ENCODE measurements at regions not wholly inside any gene's neighbourhood (a gene's known extent, or its start where the extent isn't known, plus 50 kb on each side); places are given as distances from the start of the nearest gene placed in this dataset.
A peak's percentile ranks its signal among the peaks of the same experiment; 100 is the strongest.

DNA sequence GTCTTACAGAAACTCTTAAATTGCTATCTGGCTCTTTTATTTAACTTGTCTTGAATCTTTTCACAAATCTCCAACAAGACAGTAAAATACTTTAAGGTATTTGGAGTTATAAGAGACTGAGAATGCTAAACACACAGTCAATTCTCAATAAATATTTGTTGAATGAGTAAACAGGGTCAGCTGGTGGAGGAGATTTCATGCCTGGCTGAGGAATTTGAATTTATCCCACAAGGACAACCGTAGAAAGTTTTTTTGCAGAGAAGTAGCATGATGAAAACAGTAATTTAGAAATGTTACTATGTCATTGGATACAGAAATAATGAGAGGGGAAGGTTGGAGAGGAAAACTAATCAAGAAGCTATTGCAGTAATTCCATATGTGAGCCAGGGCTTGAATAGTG is 1223.7 kb downstream of the PCDH17 start:
- no peak for DNase-seq
- intact Hi-C loops (cut with DNase I) = no loop called here

DNA sequence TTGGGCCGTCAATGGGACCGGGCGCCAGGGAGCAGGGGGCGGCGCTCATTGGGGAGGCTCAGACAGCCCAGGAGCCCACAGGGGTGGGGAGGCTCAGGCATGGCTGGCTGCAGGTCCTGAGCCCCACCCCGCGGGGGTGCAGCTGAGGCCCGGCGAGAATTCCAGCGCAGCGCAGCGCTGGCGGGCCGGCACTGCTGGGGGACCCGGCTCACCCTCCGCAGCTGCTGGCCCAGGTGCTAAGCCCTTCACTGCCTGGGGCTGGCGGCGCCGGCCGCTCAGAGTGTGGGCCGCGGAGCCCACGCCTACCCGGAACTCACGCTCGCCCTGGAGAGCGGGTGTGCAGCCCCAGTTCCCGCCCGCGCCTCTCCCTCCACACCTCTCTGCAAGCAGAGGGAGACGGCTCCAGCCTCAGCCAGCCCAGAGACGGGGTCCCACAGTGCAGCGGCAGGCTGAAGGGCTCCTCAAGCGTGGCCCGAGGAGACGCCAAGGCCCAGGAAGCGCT is 1227.4 kb downstream of the PCDH17 start:
- intact Hi-C loops (cut with DNase I) = no loop called here
- peak in 1 of 10 donors; percentile 76 for DNase-seq

DNA sequence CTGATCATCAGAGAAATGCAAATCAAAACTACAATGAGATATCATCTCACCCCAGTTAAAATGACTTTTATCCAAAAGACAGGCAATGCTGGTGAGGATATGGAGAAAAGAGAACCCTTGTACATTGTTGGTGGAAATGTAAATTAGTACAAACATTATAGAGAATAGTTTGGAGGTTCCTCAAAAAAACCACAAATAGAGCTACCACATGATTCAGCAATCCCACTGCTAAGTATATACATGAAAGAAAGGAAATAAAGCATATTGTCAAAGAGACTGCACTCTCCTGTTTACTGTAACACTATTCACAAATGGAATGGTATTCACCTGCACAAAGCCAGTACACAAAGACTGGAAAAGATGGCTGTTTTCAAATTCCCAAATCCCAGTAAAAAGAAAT is 1233.7 kb downstream of the PCDH17 start:
- no peak for DNase-seq
- intact Hi-C loops (cut with DNase I) = no loop called here

DNA sequence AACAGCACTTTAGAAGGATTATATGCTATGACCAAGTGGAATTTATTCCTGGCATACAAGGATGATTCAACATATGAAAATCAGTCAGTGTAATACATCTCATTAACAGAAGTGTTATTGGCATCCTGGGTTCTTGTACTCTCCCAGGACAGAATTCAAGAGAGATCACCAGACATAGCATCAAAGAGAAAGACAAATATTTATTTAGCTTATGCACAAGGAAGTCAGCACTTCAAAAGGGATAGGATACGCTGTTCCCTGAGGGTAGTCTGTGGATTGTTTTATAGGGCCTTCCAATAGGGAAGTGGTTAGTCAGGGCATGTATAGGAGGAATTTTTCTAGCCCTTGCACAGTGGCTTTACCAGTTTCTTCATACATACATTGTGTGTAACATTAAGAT is 1238.0 kb downstream of the PCDH17 start:
- DNase-seq = no peak
- intact Hi-C loops (cut with DNase I) = no loop called here

DNA sequence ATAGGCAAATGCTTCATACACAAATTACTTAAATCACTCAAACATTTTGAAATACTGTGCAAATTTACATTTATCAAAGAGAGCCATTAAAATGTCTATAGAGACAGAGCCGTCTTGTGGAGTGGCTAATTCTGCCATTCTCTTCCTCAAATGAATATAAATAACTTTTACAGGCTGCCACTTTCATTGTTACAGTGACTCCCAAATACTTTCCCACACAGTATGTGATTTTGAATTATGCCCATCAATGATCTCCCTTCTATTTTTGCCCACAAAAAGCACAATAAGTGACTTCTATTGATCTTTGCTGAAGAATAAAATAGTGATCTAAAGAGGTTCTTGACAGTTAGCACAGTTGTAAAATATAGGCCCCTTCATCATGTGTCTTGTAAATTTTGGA is 1244.9 kb downstream of the PCDH17 start:
- no peak for DNase-seq
- intact Hi-C loops (cut with DNase I) = no loop called here

DNA sequence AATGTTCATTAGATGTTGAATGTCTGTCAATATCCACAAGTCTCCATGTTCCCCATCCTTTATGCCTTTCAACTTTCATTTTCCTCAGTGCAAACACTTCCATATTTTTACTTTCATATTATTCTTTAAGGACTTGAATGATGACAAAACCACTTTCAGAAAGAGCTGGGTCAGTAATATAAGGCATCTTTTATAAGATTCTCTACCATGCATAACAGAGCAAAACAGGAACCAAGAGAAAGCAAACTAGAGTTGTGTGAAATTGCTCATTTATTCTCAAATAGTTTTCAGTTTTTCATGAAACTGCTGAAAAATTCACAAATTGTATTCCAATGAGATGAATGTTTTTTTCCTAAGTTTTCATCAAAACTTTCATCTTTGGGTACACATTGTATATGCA is 1247.6 kb downstream of the PCDH17 start:
- no peak for DNase-seq
- intact Hi-C loops (cut with DNase I) = no loop called here

DNA sequence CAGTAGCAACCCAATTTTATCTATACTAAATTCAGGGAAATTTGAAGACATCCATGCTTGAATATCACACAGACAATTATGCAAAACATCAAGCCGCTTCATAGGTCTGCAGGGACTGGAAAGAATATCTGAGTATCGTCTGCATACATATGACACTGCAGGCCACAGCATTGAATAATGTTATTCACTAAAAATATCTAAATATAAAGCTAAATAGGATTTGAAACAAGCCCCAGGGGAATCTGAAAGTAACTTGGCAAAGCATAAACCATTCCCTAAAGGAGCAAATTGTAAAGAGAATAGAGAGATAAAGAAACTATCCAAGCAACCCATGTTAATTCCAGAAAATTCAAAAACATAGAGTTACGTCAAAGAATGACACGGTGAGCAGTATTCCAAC is 1251.0 kb downstream of the PCDH17 start:
- intact Hi-C loops (cut with DNase I) = no loop called here
- DNase-seq = no peak

DNA sequence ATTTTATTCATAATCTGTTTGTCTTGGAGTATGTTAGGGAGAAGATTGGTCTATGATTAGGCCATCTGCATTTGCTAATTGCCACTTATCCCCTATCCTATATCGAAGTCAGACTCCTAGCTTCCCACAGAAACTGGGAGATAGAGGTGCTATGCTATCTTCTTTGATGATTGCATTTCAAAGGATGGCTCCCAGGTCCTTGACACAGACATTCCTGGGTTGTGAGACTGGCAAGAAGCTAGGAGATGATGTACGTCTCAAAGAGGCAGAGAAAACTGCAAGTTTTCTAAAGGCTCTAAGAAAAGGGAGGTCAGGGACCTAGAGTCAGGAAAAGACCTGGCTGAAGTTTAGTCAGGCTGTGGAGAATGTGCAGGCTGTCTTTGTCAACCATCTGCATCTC is 1251.9 kb downstream of the PCDH17 start:
- no peak for DNase-seq
- intact Hi-C loops (cut with DNase I) = no loop called here

DNA sequence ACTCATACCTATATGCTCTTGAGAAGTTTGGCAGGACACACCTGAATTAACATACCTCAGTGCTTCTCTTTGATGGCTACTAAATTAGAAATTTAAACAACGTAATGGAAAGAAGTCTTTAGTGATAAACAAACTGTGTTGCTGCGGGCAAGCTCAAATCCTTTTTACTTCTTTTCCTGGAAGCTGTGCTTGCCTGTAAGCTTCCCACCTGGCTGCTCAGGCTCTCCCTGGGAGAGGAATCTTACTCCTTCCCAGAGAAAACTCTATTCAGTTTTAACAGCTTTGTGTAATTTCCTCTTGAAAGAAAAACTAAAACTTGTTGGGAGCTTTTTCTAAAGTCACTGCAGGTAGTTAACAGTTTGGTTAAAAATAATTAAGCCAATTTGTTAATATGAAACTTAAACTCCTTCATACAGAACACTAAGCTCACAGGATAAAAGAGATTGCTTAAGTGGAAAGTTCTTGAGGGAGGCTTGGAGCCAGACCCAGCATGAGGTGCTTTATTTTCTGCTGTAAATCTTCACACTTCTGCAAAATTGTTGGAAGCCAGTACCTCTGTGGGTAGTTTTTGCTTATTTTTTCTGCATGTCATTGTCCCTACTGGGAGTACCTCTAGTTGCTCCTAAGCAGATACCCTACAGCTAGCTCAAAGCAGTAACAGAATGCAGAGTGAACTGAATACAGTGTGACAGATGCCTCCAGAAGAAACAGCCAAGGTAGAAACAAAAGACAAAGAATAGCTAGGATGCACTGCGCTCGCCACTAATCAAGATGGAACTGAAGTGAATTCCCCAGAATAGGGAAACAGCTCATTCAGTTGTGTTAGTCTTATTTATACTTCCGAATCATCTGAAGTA is 1253.0 kb downstream of the PCDH17 start:
- peak in 1 of 10 donors; percentile 33 for DNase-seq
- intact Hi-C loops (cut with DNase I) = no loop called here

DNA sequence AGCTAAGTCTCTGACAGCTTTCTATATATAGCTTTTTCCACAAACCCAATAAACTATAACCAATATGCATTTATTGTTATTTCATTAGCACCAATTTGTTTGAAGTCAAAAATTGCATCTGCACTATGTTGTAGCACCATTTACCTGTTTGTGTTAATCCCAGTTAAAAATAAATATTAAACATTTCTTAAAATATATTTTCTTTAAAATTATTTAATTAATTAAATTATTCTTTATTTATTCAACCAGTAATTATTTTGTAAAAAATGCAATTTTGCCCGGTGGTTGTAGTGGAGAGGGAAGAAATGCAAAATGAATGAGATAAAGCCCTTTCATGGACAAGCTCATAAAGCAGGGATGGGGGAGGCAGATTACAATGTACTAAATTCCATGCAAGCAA is 1257.9 kb downstream of the PCDH17 start:
- intact Hi-C loops (cut with DNase I) = no loop called here
- DNase-seq = no peak

DNA sequence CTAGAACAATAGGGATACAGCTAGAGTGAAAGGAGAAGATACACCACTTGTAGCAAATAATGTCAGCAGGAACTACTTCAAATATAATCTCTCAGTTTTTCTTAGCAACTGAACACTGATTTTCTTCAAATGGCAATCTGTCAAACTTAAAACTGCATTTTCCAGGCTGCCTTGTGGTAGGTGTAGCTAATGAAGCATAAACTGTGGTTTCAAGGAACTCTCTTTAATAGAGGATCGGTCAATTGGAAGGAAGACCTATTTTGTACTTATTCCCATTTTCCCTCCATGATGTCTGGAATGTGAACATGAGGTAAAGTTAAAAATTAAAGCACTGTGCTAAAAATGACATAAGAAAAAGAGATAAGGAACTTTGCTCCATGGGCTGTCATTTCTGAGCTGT is 1261.9 kb downstream of the PCDH17 start:
- DNase-seq = no peak
- intact Hi-C loops (cut with DNase I) = no loop called here

DNA sequence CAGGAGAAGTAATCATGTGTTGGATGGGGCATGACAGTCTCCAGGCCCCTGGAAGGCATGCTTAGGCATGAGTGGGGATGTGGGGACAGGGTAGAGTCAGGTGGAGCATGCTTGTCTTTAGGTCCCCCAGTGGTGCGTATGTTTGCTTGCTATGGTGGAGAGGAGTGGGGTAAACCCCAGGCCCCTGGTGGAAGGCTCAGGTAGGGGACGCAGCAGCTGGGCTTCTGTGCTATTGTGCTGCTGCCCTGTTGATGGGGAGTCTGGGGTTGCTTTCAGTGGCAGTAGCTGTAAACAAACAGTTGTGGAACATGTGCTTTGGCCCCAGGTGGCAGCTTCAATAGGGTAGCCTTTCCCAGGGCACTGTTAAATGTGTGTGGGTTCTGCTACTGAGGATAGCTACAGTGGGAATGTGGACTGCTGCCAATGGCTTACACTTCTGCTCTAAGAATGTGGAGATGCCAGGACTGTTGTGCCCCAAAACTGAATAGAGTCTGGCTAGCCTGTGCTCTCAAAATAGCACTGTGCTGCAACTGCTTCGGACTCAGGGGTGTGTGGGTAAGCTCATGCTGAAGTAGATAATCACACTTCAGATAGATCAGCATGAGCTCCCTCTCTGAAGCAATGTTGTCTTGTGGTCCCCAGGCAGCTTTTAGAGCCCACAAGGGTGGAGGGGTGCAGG is 1257.3 kb downstream of the DIAPH3 start:
- DNase-seq = peak in 5 of 10 donors; percentile 9 to 77 (median 17)
- intact Hi-C loops (cut with DNase I) = no loop called here

DNA sequence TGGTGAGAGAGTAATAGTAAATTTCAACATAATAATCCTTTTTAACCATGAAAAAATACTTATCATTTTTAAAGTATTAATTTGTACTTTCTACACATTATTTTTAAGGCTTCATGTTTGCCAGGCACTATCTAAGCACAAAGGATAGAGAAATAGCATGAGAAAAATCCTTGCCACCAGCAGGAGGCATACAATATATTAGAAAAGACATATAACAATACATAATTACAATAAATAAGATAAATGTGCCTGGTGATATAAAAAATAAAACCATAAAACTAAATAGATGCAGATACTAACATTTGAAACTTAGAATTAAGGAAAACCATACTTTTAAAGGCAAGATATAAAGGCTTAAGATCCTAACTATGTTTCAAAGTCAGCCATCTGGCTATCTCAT is 1256.4 kb downstream of the DIAPH3 start:
- DNase-seq = no peak
- intact Hi-C loops (cut with DNase I) = no loop called here

DNA sequence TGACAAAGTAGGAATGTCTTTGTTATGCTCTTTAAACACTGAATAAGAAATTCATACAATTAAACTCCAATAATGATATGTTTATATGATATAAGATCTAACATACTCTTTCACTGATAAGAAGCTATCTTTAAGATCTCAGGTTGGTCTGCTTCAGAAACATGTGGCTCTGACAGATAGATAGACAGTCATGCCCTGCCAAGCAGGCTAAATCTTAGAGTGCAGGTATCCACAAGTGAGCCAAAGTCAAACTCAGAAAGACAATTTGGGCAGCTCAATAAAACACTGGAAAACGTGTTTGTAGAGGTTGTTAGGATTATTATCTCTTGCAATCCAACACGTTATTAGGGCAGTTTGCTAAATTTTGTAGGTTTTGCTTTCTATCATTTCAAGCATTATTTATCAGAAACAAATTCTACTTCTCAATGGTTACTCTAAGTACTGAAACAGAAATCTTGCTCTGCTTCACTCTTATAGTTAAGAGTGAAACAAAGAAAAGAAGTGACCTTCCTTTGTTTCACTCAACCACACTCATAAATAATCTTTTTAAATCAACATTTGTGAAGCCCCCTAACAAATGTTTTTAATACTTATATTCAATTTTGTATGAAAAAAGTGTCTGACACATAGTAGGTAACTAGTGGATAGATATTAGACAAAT is 1255.6 kb downstream of the DIAPH3 start:
- intact Hi-C loops (cut with DNase I) = no loop called here
- DNase-seq = no peak

DNA sequence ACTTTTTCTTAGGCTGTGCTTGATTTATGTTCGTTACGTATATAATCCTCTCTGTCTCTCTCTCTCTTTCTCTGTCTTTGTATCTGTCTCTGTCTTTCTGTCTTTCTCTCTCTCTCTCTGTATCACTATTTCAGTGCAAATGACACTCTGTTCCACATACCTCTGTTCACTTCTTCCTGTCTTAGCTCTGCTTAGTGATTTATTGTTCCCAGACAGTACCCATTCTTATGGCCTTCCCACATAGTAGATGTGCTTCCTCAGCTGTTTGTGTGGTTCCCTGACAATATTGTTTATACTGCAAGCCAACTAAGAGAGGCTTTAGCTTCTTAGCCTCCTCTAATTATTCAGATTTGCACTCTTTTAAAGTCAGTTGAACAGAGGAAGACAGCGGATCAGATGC is 1244.2 kb downstream of the DIAPH3 start:
- no peak for DNase-seq
- intact Hi-C loops (cut with DNase I) = no loop called here

DNA sequence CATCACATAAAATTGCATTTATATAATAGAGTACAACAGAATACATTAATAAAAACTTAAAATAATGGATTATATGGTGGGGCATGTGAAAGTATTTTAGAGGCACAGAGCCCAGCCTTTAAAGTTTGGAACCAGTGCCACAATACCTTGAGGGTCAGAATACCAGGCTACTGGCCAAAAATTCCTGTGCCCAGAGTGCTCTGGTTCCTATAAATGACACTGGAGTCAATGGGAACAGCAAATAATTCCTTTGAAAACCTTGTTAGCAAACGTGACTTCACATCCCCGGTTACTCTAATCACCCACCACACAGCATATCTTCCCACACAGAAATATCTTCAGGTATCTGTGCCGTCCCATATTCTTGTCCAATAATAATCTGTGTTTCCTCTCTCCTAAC is 1242.6 kb downstream of the DIAPH3 start:
- intact Hi-C loops (cut with DNase I) = no loop called here
- no peak for DNase-seq

DNA sequence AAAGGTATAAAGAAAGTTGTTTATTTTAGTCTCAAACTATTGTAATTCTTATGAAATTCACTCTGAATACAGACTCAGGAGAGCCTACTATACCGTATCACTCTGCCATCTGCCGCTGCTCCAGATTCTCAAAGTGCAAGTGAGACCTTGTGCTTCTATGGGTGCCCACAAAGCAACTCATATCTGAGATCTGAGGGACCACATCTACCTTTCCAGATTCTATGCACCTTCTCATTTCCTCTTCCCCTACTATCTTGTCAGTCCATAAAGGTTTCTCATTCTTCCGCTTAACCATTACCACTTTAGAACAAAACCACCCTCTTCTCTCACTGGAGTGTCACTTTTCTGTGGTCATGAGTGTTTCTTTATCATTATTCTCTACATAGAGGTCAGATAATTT is 1236.9 kb downstream of the DIAPH3 start:
- intact Hi-C loops (cut with DNase I) = no loop called here
- no peak for DNase-seq

DNA sequence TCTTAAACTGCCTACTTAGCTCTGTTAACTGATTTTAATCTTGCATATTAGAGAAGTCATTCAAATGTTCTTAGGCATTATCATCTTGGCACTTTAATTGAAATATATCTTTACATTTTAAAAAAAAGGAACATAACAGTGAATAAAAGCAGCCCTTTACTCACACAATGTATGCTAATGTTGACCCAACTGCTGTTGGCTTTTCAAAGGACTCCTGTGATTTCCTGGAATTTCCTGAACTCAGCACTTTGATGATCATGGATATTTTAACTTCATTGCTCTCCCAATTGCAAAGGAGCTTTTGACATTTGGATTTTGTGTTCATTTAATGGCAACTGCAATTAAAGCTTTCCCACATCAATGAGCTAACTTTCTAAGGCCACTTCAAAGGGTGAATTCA is 1230.3 kb downstream of the DIAPH3 start:
- intact Hi-C loops (cut with DNase I) = no loop called here
- no peak for DNase-seq

DNA sequence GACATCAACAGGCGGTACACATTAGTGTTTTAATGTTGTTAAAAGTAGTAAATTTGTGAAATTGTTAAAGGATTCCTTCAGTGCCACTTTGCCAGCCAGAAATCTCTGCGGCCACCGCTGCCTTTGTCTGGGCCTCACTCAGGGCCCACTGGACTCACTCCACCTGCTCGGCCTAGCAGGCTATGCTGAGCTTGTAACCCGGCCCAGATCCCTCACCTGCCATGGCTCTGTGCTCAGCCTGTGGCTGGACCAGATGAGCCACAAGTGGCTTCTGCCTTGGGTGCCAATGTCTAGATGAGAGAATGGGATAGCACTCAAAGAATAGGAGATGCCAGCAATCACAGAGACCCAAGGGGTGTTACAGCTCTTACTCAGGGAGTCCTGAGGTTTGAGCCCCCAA is 1228.0 kb downstream of the DIAPH3 start:
- intact Hi-C loops (cut with DNase I) = no loop called here
- DNase-seq = peak in 1 of 10 donors; percentile 53

DNA sequence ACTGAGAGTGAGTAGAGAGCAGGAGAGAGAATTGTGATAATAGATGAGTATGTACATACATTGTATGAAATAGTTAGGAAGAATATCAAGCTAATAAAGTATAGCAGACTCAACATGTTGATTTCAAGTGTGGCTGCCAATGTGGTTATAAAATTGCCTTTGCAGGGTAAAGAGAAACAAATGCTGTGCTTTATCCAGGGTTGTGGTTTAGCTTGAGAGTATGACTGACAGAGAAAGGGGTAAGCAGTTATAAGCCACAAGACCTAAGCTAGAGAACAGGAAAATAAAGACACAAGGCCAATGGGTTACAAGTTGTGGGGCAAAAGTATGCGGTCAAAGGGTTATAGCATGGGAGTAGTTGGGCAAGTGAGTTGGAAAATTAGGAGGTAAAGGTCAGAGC is 1217.5 kb downstream of the DIAPH3 start:
- no peak for DNase-seq
- intact Hi-C loops (cut with DNase I) = no loop called here

DNA sequence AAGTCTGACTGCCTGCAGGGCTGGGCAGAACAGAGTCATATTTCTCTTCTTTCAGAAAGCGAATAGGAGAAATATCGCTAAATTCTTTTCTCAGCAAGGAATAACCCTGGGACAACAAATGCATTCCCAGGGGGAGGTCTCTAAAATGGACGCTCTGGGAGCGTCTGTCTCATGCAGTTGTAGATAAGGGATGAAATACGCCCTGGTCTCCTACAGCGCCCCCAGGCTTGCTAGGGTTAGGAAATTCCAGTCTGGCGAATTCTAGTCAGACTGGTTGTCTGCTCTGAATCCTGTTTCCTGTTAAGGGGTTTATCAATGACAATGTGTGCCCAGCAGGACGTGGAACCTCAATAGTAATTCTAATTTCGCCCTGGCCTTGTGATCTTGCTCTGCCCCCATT is 1214.1 kb downstream of the DIAPH3 start:
- intact Hi-C loops (cut with DNase I) = no loop called here
- no peak for DNase-seq

DNA sequence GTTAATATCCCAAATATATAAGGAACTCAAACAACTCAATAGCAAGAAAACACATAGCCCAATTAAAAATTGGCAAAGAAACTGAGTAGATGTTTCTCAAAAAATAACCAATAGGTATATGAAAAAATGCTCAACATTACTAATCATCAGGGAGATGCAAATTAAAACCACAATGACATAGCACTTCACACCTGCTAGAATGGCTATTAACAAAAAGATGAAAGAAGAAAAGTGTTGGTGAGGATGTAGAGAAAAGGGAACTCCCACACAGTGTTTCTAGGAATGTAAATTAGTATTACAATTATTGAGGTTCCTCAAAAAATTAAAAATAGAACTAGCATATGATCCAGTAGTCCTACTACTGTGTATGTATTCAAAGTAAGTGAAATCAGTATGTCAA is 1212.8 kb downstream of the DIAPH3 start:
- intact Hi-C loops (cut with DNase I) = no loop called here
- DNase-seq = no peak
